Smooth muscle cell (in vitro differentiated cells): ENCODE measurements at regions not wholly inside any gene's neighbourhood (a gene's known extent, or its start where the extent isn't known, plus 50 kb on each side); places are given as distances from the start of the nearest gene placed in this dataset.
"Not testable (repeated sequence)": the region's sequence is repeated elsewhere in the genome, so short reads cannot be mapped to it uniquely, and the experiment has no call there.

ENCODE experiments used
- DNase-seq: peaks from one replicate; lab custom pipeline; 2025; ENCODE audit not compliant: unreplicated experiment; lab: John Stamatoyannopoulos, UW
- H2AFZ ChIP-seq: fragments of 200-600 bp; sonication (generic); 2 replicates; pipeline ENCODE4 v1.6.0; 2016; ENCODE audit warnings: antibody characterized with exemption, low read depth, mild to moderate bottlenecking
- H3F3A ChIP-seq: fragments of 200-600 bp; sonication (generic); 2 replicates; pipeline ENCODE4 v1.6.0; 2017; ENCODE audit warnings: antibody characterized with exemption, low read depth
- H3K27ac ChIP-seq: fragments of 200-600 bp; sonication (generic); 2 replicates; pipeline ENCODE4 v1.5.1; 2016; ENCODE audit warnings: low read depth, mild to moderate bottlenecking
- H3K27me3 ChIP-seq: fragments of 200-600 bp; sonication (generic); 2 replicates; pipeline ENCODE4 v1.6.1; 2016; ENCODE audit warnings: low read depth, mild to moderate bottlenecking
- H3K36me3 ChIP-seq: fragments of 200-600 bp; sonication (generic); 2 replicates; pipeline ENCODE4 v1.5.1; 2016; ENCODE audit warnings: low read depth
- H3K4me1 ChIP-seq: fragments of 200-600 bp; sonication (generic); 2 replicates; pipeline ENCODE4 v1.5.1; 2016; ENCODE audit warnings: low read depth
- H3K4me2 ChIP-seq: fragments of 200-600 bp; sonication (generic); 2 replicates; pipeline ENCODE4 v1.6.0; 2016; ENCODE audit warnings: mild to moderate bottlenecking
- H3K4me3 ChIP-seq: fragments of 200-600 bp; sonication (generic); 2 replicates; pipeline ENCODE4 v1.5.1; 2016; ENCODE audit warnings: mild to moderate bottlenecking
- H3K79me2 ChIP-seq: fragments of 200-600 bp; sonication (generic); 2 replicates; pipeline ENCODE4 v1.6.0; 2016; ENCODE audit warnings: low read depth, mild to moderate bottlenecking
- H3K9ac ChIP-seq: fragments of 200-600 bp; sonication (generic); 2 replicates; pipeline ENCODE4 v1.6.0; 2016; ENCODE audit warnings: low read depth
- H3K9me3 ChIP-seq: fragments of 200-600 bp; sonication (generic); replicated peaks from 2 replicates; pipeline ENCODE4 v1.5.1; 2016; ENCODE audit warnings: low read depth
- H4K20me1 ChIP-seq: fragments of 200-600 bp; sonication (generic); 2 replicates; pipeline ENCODE4 v1.6.0; 2016; ENCODE audit warnings: low read depth
- CTCF ChIP-seq: fragments of 200-600 bp; sonication (generic); IDR thresholded peaks from 2 replicates; pipeline ENCODE4 v1.5.1; 2017; ENCODE audit warnings: borderline replicate concordance, mild to moderate bottlenecking, antibody characterized with exemption; ENCODE audit not compliant: insufficient read depth, poor library complexity, severe bottlenecking
- WGBS: methylation state at CpG from one replicate; pipeline ENCODE4 v1.1.7; 2016; ENCODE audit warnings: low lambda C conversion rate; 5-methylcytosine and 5-hydroxymethylcytosine counted together

GRCh38 chr16:13379266-13379665 is 477.9 kb downstream of the SHISA9 start:
- 83% methylated on average over 3 of the region's 3 CpGs for WGBS
- no peaks in the 10 kb centered on the region for H4K20me1 ChIP-seq
- H3K4me1 ChIP-seq, result no peaks in the 10 kb centered on the region
- no peaks in the 10 kb centered on the region for H3K27me3 ChIP-seq
- no peak for DNase-seq
- no peak overlapping the region for H3K4me3 ChIP-seq
- H2AFZ ChIP-seq, result no peak overlapping the region
- no peak overlapping the region for H3K4me2 ChIP-seq
- H3K79me2 ChIP-seq, result no peaks in the 10 kb centered on the region
- no peaks in the 10 kb centered on the region for H3K9me3 ChIP-seq
- no peak for TF ChIP-seq CTCF
- no peaks in the 10 kb centered on the region for H3K36me3 ChIP-seq
- no peak overlapping the region for H3K9ac ChIP-seq
- H3K27ac ChIP-seq, result no peak overlapping the region
- H3F3A ChIP-seq, result no peaks in the 10 kb centered on the region

- not testable (repeated sequence) for H3K4me2 ChIP-seq, H2AFZ ChIP-seq, H3K4me3 ChIP-seq, DNase-seq, H3K4me1 ChIP-seq, H3K36me3 ChIP-seq, H3F3A ChIP-seq, H3K9ac ChIP-seq, H3K79me2 ChIP-seq, H3K27ac ChIP-seq, H3K9me3 ChIP-seq, H4K20me1 ChIP-seq, H3K27me3 ChIP-seq
- 95% methylated on average over 1 of the region's 1 CpG for WGBS
Observed at GRCh38 chr16:13385156-13386040, 484.0 kb downstream of the SHISA9 start.

GRCh38 chr16:13390093-13390985 is 488.9 kb downstream of the SHISA9 start:
- Histone ChIP-seq H3K4me2 (no peak overlapping the region), H3K79me2 (no peaks in the 10 kb centered on the region), H4K20me1 (no peaks in the 10 kb centered on the region), H3K27me3 (no peaks in the 10 kb centered on the region), H3K9me3 (no peaks in the 10 kb centered on the region), H3K27ac (no peak overlapping the region), H3F3A (no peaks in the 10 kb centered on the region), H2AFZ (no peak overlapping the region), H3K4me1 (no peaks in the 10 kb centered on the region), H3K4me3 (no peak overlapping the region), H3K9ac (no peak overlapping the region), H3K36me3 (no peaks in the 10 kb centered on the region)
- no peak for DNase-seq
- no peak for TF ChIP-seq CTCF
- 74% methylated on average over 7 of the region's 7 CpGs for WGBS

- TF ChIP-seq CTCF, result no peak
- H3K9ac ChIP-seq, result no peak overlapping the region
Observed at GRCh38 chr16:13390986-13391305, 489.5 kb downstream of the SHISA9 start.

More at GRCh38 chr16:13390986-13391305, 489.5 kb downstream of the SHISA9 start:
- Histone ChIP-seq H4K20me1 (no peaks in the 10 kb centered on the region), H3K9me3 (no peaks in the 10 kb centered on the region), H3K79me2 (no peaks in the 10 kb centered on the region), H3K4me3 (no peak overlapping the region), H3K4me1 (no peaks in the 10 kb centered on the region), H3K27me3 (no peaks in the 10 kb centered on the region), H3K27ac (no peak overlapping the region), H3F3A (no peaks in the 10 kb centered on the region), H2AFZ (no peak overlapping the region), H3K36me3 (no peaks in the 10 kb centered on the region), H3K4me2 (no peak overlapping the region)
- DNase-seq, result no peak
